Tibial artery (tissue), 4 donors: ENCODE measurements at regions not wholly inside any gene's neighbourhood (a gene's known extent, or its start where the extent isn't known, plus 50 kb on each side); places are given as distances from the start of the nearest gene placed in this dataset.

Source experiments
- DNase-seq, 2 donors: peaks; one replicate each; pipeline ENCODE4 v3.0.0-alpha.2; 2019
- H3K27ac ChIP-seq, 2 donors: fragments of 200-600 bp; sonication (generic) in 1 of 2; 1 replicate in 1 of 2; 2 replicates in 1 of 2; pipeline ENCODE4 v1.5.1; 2018 to 2019; ENCODE audit warnings: mild to moderate bottlenecking in 1 of 2
- H3K27me3 ChIP-seq, 2 donors: fragments of 200-600 bp; sonication (generic) in 1 of 2; one replicate each; pipeline versions ENCODE4 v1.5.1 to v1.6.0; 2016 to 2019
- H3K36me3 ChIP-seq, 3 donors: fragments of 200-600 bp; sonication (generic) in 2 of 3; one replicate each; pipeline ENCODE4 v1.5.1; 2016 to 2019; ENCODE audit warnings: mild to moderate bottlenecking in 2 of 3
- H3K4me1 ChIP-seq, 4 donors: fragments of 200-600 bp; sonication (generic) in 2 of 4; 1 replicate in 3 of 4; 2 replicates in 1 of 4; pipeline ENCODE4 v1.5.1; 2016 to 2019
- H3K4me3 ChIP-seq, 2 donors: fragments of 200-600 bp; sonication (generic) in 1 of 2; 1 replicate in 1 of 2; 2 replicates in 1 of 2; pipeline ENCODE4 v1.5.1; 2018 to 2019; ENCODE audit warnings: mild to moderate bottlenecking in 2 of 2
- H3K9me3 ChIP-seq, 3 donors: fragments of 200-600 bp; sonication (generic) in 1 of 3; one replicate each; pipeline ENCODE4 v1.5.1; 2016 to 2019
- intact Hi-C: fragments of 100-400 bp; cut with DNase I; formaldehyde crosslinking; loops from one replicate; pipeline ENCODE4 v1.15.0; 2023; ENCODE audit warnings: low total_unique reads
- TF ChIP-seq, protein P1 (sequence below), 2 experiments: fragments of 200-600 bp in 1 of 2; fragments of 450-650 bp in 1 of 2; IDR thresholded peaks; one replicate each; pipeline ENCODE4 v1.5.1; 2017 to 2019; ENCODE audit warnings: antibody characterized with exemption in 2 of 2, mild to moderate bottlenecking in 1 of 2, moderate library complexity in 1 of 2

DNA sequence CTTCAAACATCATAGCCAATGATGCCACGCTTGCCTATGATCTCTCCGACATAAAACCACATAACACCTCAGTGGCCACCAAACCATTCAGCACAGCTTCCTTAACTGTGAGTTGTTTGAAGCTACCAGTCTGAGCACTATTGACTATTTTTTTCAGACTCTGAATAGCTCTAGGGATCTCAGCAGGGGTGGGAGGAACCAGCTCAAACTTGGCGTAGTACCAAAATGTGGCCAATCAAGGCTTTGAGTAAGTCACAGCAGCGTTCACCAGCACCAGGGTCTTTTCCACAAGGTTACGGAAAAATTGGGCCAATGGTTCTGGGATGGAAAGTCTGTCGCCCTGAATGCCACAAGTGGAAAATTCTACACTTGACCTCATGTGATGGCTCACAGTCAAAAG lies 70.6 kb downstream of the SMPDL3A start:
- TF ChIP-seq, protein P1, sequence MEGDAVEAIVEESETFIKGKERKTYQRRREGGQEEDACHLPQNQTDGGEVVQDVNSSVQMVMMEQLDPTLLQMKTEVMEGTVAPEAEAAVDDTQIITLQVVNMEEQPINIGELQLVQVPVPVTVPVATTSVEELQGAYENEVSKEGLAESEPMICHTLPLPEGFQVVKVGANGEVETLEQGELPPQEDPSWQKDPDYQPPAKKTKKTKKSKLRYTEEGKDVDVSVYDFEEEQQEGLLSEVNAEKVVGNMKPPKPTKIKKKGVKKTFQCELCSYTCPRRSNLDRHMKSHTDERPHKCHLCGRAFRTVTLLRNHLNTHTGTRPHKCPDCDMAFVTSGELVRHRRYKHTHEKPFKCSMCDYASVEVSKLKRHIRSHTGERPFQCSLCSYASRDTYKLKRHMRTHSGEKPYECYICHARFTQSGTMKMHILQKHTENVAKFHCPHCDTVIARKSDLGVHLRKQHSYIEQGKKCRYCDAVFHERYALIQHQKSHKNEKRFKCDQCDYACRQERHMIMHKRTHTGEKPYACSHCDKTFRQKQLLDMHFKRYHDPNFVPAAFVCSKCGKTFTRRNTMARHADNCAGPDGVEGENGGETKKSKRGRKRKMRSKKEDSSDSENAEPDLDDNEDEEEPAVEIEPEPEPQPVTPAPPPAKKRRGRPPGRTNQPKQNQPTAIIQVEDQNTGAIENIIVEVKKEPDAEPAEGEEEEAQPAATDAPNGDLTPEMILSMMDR (IDR thresholded peaks at IDR 0.05): no peak
- no peaks in the 10 kb centered on the region for H3K4me1 ChIP-seq
- H3K4me3 ChIP-seq: no peak overlapping the region
- intact Hi-C loops: no loop called here
- H3K27ac ChIP-seq: no peak overlapping the region
- H3K9me3 ChIP-seq: no peaks in the 10 kb centered on the region
- H3K27me3 ChIP-seq: no peaks in the 10 kb centered on the region
- no peak for DNase-seq
- no peaks in the 10 kb centered on the region for H3K36me3 ChIP-seq

DNA sequence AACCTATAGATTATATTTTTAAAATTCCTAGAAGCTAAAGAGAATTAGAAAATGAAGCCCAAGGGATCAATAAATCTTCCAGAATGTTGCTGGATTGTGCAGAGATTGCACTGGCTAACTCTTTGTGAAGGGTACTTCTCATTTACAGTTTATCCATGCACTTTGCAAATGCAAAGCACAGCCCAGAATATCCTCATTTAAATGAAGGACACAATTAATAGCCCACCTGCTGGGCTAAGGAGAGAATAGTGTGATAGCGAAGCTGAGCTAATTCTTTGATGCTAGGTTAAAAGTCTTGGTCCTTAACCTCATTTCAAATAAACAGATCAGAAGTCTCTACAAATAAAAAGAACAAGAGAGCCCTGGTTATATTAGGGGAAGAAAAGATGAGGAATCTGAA lies 72.5 kb downstream of the SMPDL3A start:
- Histone ChIP-seq H3K4me1 (no peaks in the 10 kb centered on the region), H3K4me3 (no peak overlapping the region), H3K9me3 (no peaks in the 10 kb centered on the region), H3K27ac (no peak overlapping the region), H3K36me3 (no peaks in the 10 kb centered on the region), H3K27me3 (no peaks in the 10 kb centered on the region)
- DNase-seq: no peak
- TF ChIP-seq, protein P1 (IDR thresholded peaks at IDR 0.05): no peak
- intact Hi-C loops: no loop called here

DNA sequence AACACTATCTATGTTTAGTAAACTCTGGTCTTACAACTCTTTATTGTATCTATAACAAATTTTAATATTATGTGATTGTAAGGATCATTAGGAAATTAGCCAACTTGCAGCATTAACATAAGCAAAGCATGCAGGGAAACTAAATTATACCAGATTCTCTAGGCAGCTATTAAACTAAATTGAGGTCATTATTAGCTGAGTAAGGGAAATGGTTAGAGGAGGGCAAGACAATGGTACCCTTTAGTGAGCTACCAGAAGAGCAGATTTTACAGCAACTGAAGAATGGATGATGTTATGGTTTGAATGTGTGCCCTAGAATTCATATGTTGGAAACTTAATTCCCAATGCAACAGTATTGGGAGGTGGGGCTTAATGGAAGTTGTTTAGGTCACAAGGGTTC lies 79.1 kb downstream of the SMPDL3A start:
- Histone ChIP-seq H3K27ac (no peak overlapping the region), H3K4me1 (no peaks in the 10 kb centered on the region), H3K27me3 (no peaks in the 10 kb centered on the region), H3K4me3 (no peak overlapping the region), H3K9me3 (no peaks in the 10 kb centered on the region), H3K36me3 (no peaks in the 10 kb centered on the region)
- DNase-seq: no peak
- intact Hi-C loops: no loop called here
- TF ChIP-seq, protein P1 (IDR thresholded peaks at IDR 0.05): no peak

DNA sequence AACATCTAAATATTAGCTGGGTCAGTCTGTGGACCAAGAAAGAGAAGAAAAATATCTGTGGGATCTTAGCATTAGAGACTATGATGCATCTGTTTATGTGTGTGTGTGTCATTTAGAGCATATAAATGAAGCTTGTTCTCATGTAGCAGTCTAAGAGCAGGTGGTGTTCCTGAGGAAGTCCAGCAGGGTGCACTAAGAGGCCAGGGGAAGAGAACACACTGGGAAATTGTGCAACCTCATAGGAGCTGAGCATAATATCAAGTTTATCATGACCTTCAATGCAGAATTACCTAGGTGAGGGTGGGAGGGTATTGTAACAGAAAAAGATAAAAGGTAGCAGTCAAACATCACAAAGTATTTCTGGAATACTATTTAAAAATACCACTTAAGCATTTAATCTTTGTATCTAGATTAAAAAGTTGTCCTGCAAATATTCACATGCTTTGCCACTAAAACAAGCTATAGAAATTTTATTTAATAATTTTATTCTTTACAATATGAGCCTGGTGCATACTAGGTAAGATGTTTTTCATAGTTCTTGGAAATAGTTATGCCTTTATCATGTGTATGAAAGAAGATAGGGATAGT lies 80.5 kb downstream of the SMPDL3A start:
- Histone ChIP-seq H3K36me3 (no peaks in the 10 kb centered on the region), H3K4me1 (no peaks in the 10 kb centered on the region), H3K27me3 (no peaks in the 10 kb centered on the region), H3K9me3 (no peaks in the 10 kb centered on the region), H3K27ac (no peak overlapping the region), H3K4me3 (no peak overlapping the region)
- intact Hi-C loops: no loop called here
- TF ChIP-seq, protein P1 (IDR thresholded peaks at IDR 0.05): peak in 1 of 2 experiments; percentile 11
- no peak for DNase-seq

DNA sequence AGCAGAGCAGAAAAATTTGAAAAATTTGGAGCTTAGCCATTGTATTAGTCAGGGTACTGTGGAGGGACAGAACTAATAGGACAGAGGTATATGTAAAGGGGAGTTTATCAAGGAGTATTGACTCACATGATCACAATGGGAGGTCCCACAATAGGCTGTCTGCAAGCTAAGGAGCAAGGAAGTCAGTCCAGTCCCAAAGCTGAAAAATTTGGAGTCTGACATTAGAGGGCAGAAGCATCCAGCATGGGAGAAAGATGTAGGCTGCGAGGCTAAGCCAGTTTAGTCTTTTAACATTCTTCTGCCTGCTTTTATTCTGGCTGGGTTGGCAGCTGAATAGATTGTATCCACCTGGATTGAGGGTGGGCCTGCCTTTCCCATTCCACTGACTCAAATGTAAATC lies 82.0 kb downstream of the SMPDL3A start:
- Histone ChIP-seq H3K27me3 (no peaks in the 10 kb centered on the region), H3K4me3 (no peak overlapping the region), H3K4me1 (no peaks in the 10 kb centered on the region), H3K27ac (no peak overlapping the region), H3K9me3 (no peaks in the 10 kb centered on the region), H3K36me3 (no peaks in the 10 kb centered on the region)
- TF ChIP-seq, protein P1 (IDR thresholded peaks at IDR 0.05): no peak
- intact Hi-C loops: no loop called here
- DNase-seq: no peak

DNA sequence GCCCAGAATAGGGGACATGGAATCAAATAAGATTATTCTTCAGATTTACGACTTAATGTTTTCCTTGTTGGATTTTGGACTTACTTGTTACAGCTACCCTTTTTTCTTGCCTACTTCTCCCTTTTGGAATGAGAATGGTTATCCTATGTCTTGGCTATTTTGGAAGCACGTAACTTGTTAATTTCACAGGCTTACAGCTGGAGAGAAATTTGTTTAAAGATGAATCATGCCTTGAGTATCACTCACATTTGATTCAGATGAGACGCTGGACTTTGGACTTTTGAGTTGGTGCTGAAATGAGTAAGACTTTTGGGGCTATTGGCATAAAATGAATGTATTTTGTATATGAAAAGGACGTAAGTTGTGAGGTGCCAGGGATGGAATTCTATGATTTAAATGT lies 83.3 kb downstream of the SMPDL3A start:
- Histone ChIP-seq H3K27ac (no peak overlapping the region), H3K27me3 (no peaks in the 10 kb centered on the region), H3K9me3 (no peaks in the 10 kb centered on the region), H3K4me1 (no peaks in the 10 kb centered on the region), H3K4me3 (no peak overlapping the region), H3K36me3 (no peaks in the 10 kb centered on the region)
- TF ChIP-seq, protein P1 (IDR thresholded peaks at IDR 0.05): no peak
- intact Hi-C loops: no loop called here
- no peak for DNase-seq
